Frontal cortex (tissue), 3 donors: ENCODE measurements at regions not wholly inside any gene's neighbourhood (a gene's known extent, or its start where the extent isn't known, plus 50 kb on each side); places are given as distances from the start of the nearest gene placed in this dataset.

Experiments
- DNase-seq, 2 donors: peaks; one replicate each; pipeline ENCODE4 v3.0.0; 2012; ENCODE audit warnings: low spot score in 2 of 2
- FAIRE-seq: peaks from 2 replicates; lab custom pipeline; 2012; peaks lifted over from hg19 to GRCh38; lab: Jason Lieb, UNC
- donor health status: control.
- donor health status: control.
- donor health status: control.

GRCh38 chr7:32275216-32276009 lies 205.2 kb upstream of the PDE1C start:
- FAIRE-seq (no peak), DNase-seq (no peak)

- DNase-seq (no peak), FAIRE-seq (no peak)
These were observed 203.1 kb upstream of the PDE1C start for GRCh38 chr7:32273297-32273696.

GRCh38 chr7:32266932-32267475 lies 196.8 kb upstream of the PDE1C start:
- DNase-seq, result no peak
- FAIRE-seq, result no peak

GRCh38 chr7:32264702-32265284 lies 194.6 kb upstream of the PDE1C start:
- no peak for FAIRE-seq

GRCh38 chr7:32263611-32264010 lies 193.4 kb upstream of the PDE1C start:
- no peak for DNase-seq
- no peak for FAIRE-seq

More at GRCh38 chr7:32264702-32265284, 194.6 kb upstream of the PDE1C start:
- DNase-seq, result no peak

- DNase-seq, result no peak
- no peak for FAIRE-seq
These were observed 192.1 kb upstream of the PDE1C start for GRCh38 chr7:32262315-32262714.

GRCh38 chr7:32259931-32260596 lies 189.9 kb upstream of the PDE1C start:
- FAIRE-seq, result no peak
- DNase-seq, result no peak

- DNase-seq, result no peak
- FAIRE-seq, result no peak
These were observed 188.1 kb upstream of the PDE1C start for GRCh38 chr7:32258265-32258664.

- DNase-seq, result no peak
These were observed 187.4 kb upstream of the PDE1C start for GRCh38 chr7:32257621-32258020.

GRCh38 chr7:32256811-32257210 lies 186.6 kb upstream of the PDE1C start:
- no peak for DNase-seq
- no peak for FAIRE-seq

More at GRCh38 chr7:32257621-32258020, 187.4 kb upstream of the PDE1C start:
- no peak for FAIRE-seq

- no peak for DNase-seq
- no peak for FAIRE-seq
These were observed 186.2 kb upstream of the PDE1C start for GRCh38 chr7:32256376-32256775.

- DNase-seq, result no peak
- no peak for FAIRE-seq
These were observed 184.8 kb upstream of the PDE1C start for GRCh38 chr7:32255036-32255435.

- FAIRE-seq, result no peak
These were observed 183.1 kb upstream of the PDE1C start for GRCh38 chr7:32253299-32253698.

GRCh38 chr7:32251659-32252058 lies 181.5 kb upstream of the PDE1C start:
- DNase-seq, result no peak
- FAIRE-seq, result no peak

More at GRCh38 chr7:32253299-32253698, 183.1 kb upstream of the PDE1C start:
- no peak for DNase-seq

GRCh38 chr7:32250471-32251260 lies 180.5 kb upstream of the PDE1C start:
- DNase-seq (no peak), FAIRE-seq (no peak)

GRCh38 chr7:32250003-32250402 lies 179.8 kb upstream of the PDE1C start:
- DNase-seq, result no peak
- no peak for FAIRE-seq

GRCh38 chr7:32248522-32248921 lies 178.3 kb upstream of the PDE1C start:
- DNase-seq (no peak), FAIRE-seq (no peak)

GRCh38 chr7:32244806-32245345 lies 174.7 kb upstream of the PDE1C start:
- FAIRE-seq (no peak), DNase-seq (no peak)

GRCh38 chr7:32243687-32244290 lies 173.6 kb upstream of the PDE1C start:
- no peak for DNase-seq
- no peak for FAIRE-seq
